HCT116 (cell line): ENCODE measurements at regions not wholly inside any gene's neighbourhood (a gene's known extent, or its start where the extent isn't known, plus 50 kb on each side); places are given as distances from the start of the nearest gene placed in this dataset.

ENCODE experiments used
- ATAC-seq: fragments of 200-7000 bp; cut with Tn5 transposase; 2 replicates; pipeline ENCODE4 v1.9.1; 2020; ENCODE audit warnings: mild to moderate bottlenecking, moderate library complexity
- BruUV-seq: library from RNA; stranded (reverse); fragments of 400-500 nt; replicated peaks from 2 replicates; lab custom pipeline; 2021; lab: Mats Ljungman, UMichigan
- CTCF ChIA-PET: fragments of 300-600 bp; sonication (Branson Sonifier 250); formaldehyde crosslinking; loops from one replicate; lab custom pipeline; 2021; ENCODE audit warnings: antibody characterized with exemption; lab: Charles Lee
- POLR2A ChIA-PET: fragments of 300-600, 350-600 bp; sonication (Branson Sonifier 250); formaldehyde crosslinking; loops from one replicate; lab custom pipeline; 2021; ENCODE audit warnings: antibody characterized with exemption; lab: Charles Lee
- RAD21 ChIA-PET, 2 experiments: fragments of 300-600 bp; sonication (Branson Sonifier 250); formaldehyde crosslinking; loops; one replicate each; lab custom pipeline; 2023; ENCODE audit warnings: low total read pairs in 2 of 2; ENCODE audit not compliant: uncharacterized antibody in 2 of 2, unreplicated experiment in 2 of 2, low non-redundant PET in 1 of 2; lab: Charles Lee
- DNase-seq: peaks from one replicate; pipeline ENCODE4 v3.0.0-alpha.2; 2010; ENCODE audit warnings: low read depth, low spot score
- H2AFZ ChIP-seq: fragments of 200-600 bp; shearing (Covaris generic), sonication (generic); 2 replicates; pipeline ENCODE4 v1.6.1; 2017; ENCODE audit warnings: low read depth, mixed run types, mixed read lengths, antibody characterized with exemption, low read length; ENCODE audit not compliant: poor library complexity, severe bottlenecking
- H3K27ac ChIP-seq: 2 replicates; pipeline ENCODE4 v1.5.1; 2012; ENCODE audit warnings: low read depth, low read length
- H3K27me3 ChIP-seq: fragments of 200-600 bp; sonication (generic); 2 replicates; pipeline ENCODE4 v1.6.1; 2016; ENCODE audit warnings: mixed run types, low read length, mixed read lengths; ENCODE audit not compliant: insufficient read depth
- H3K36me3 ChIP-seq, 2 experiments: fragments of 200-500 bp in 1 of 2; fragments of 200-600 bp in 1 of 2; sonication (Bioruptor generic) in 1 of 2; sonication (generic) in 1 of 2; 2 replicates each; pipeline versions ENCODE4 v1.5.1 to v1.6.1; 2014 to 2016; ENCODE audit warnings: low read length in 2 of 2, inconsistent platforms in 1 of 2, mixed read lengths in 1 of 2, mixed run types in 1 of 2; ENCODE audit not compliant: insufficient read depth in 2 of 2, control insufficient read depth in 1 of 2
- H3K4me1 ChIP-seq, 2 experiments: fragments of 200-600 bp in 1 of 2; sonication (generic) in 1 of 2; 2 replicates each; pipeline versions ENCODE4 v1.5.1 to v1.6.1; 2012 to 2017; ENCODE audit warnings: low read length in 2 of 2, inconsistent platforms in 1 of 2, mild to moderate bottlenecking in 1 of 2, mixed read lengths in 1 of 2, mixed run types in 1 of 2, moderate library complexity in 1 of 2; ENCODE audit not compliant: insufficient read depth in 2 of 2, control insufficient read depth in 1 of 2
- H3K4me2 ChIP-seq: fragments of 200-600 bp; sonication (generic); 2 replicates; pipeline ENCODE4 v1.6.1; 2017; ENCODE audit warnings: mixed run types, low read length, mixed read lengths
- H3K4me3 ChIP-seq, 2 experiments: fragments of 200-600 bp in 1 of 2; sonication (generic) in 1 of 2; replicated peaks in 1 of 2; 2 replicates each; pipeline ENCODE4 v1.5.1; 2011 to 2016; ENCODE audit warnings: low read length in 2 of 2, control low read depth in 1 of 2, low read depth in 1 of 2, mild to moderate bottlenecking in 1 of 2, mixed read lengths in 1 of 2, mixed run types in 1 of 2
- H3K79me2 ChIP-seq: fragments of 200-600 bp; sonication (generic); 2 replicates; pipeline ENCODE4 v1.6.1; 2017; ENCODE audit warnings: mild to moderate bottlenecking, mixed run types, low read length, moderate library complexity, mixed read lengths; ENCODE audit not compliant: insufficient read depth
- H3K9ac ChIP-seq: fragments of 200-600 bp; sonication (generic); 2 replicates; pipeline ENCODE4 v1.6.1; 2016; ENCODE audit warnings: low read length, mixed read lengths
- H3K9me2 ChIP-seq: fragments of 200-600 bp; sonication (generic), shearing (Covaris generic); 2 replicates; pipeline ENCODE4 v1.6.1; 2017; ENCODE audit warnings: mixed run types, mild to moderate bottlenecking, moderate library complexity; ENCODE audit not compliant: insufficient read depth
- H3K9me3 ChIP-seq, 2 experiments: fragments of 200-500 bp in 1 of 2; fragments of 200-600 bp in 1 of 2; sonication (Bioruptor generic) in 1 of 2; sonication (generic) in 1 of 2; 2 replicates each; pipeline ENCODE4 v1.6.1; 2014 to 2017; ENCODE audit warnings: low read length in 2 of 2, mixed read lengths in 2 of 2, inconsistent platforms in 1 of 2, low read depth in 1 of 2, mild to moderate bottlenecking in 1 of 2, mixed run types in 1 of 2, moderate library complexity in 1 of 2; ENCODE audit not compliant: control insufficient read depth in 1 of 2, insufficient read depth in 1 of 2
- H4K20me1 ChIP-seq: fragments of 200-600 bp; sonication (generic), shearing (Covaris generic); 2 replicates; pipeline ENCODE4 v1.6.1; 2017; ENCODE audit warnings: mixed run types, mild to moderate bottlenecking, moderate library complexity; ENCODE audit not compliant: insufficient read depth
- ATF3 ChIP-seq: IDR thresholded peaks from 2 replicates; pipeline ENCODE4 v1.6.1; 2012
- CEBPB ChIP-seq: IDR thresholded peaks from 2 replicates; pipeline ENCODE4 v1.6.1; 2012; ENCODE audit warnings: low read depth
- ELF1 ChIP-seq: IDR thresholded peaks from 2 replicates; pipeline ENCODE4 v1.6.1; 2012; ENCODE audit warnings: low read depth, borderline replicate concordance
- JUND ChIP-seq: IDR thresholded peaks from 2 replicates; pipeline ENCODE4 v1.6.1; 2012
- POLR2A ChIP-seq: IDR thresholded peaks from 2 replicates; pipeline ENCODE4 v1.7.0; 2011; ENCODE audit warnings: borderline replicate concordance; ENCODE audit not compliant: insufficient read depth, insufficient read length; ENCODE audit errors: extremely low read depth
- RAD21 ChIP-seq: IDR thresholded peaks from 2 replicates; pipeline ENCODE4 v1.6.1; 2012; ENCODE audit warnings: low read depth, mild to moderate bottlenecking
- REST ChIP-seq: IDR thresholded peaks from 2 replicates; pipeline ENCODE4 v1.6.1; 2012; ENCODE audit warnings: low read depth
- YY1 ChIP-seq: IDR thresholded peaks from 2 replicates; pipeline ENCODE4 v1.6.1; 2011; ENCODE audit warnings: low read length, low read depth, moderate library complexity, mild to moderate bottlenecking; ENCODE audit not compliant: insufficient replicate concordance; ENCODE audit errors: extremely low read depth
- intact Hi-C: fragments of 100-400 bp; cut with micrococcal nuclease; formaldehyde crosslinking; loops from 2 replicates; pipeline ENCODE4 v1.10.0; 2022
- TF ChIP-seq, protein P1 (sequence below), 3 experiments: fragments of 200-600 bp in 1 of 3; sonication (generic) in 1 of 3; IDR thresholded peaks in 2 of 3; conservative IDR thresholded peaks in 1 of 3; 2 replicates each; pipeline ENCODE4 v1.5.1; 2012 to 2017; ENCODE audit warnings: low read depth in 2 of 3, low read length in 2 of 3, antibody characterized with exemption in 1 of 3, borderline replicate concordance in 1 of 3, control low read depth in 1 of 3, mild to moderate bottlenecking in 1 of 3, mixed read lengths in 1 of 3, mixed run types in 1 of 3, moderate library complexity in 1 of 3; ENCODE audit not compliant: insufficient read depth in 1 of 3

DNA sequence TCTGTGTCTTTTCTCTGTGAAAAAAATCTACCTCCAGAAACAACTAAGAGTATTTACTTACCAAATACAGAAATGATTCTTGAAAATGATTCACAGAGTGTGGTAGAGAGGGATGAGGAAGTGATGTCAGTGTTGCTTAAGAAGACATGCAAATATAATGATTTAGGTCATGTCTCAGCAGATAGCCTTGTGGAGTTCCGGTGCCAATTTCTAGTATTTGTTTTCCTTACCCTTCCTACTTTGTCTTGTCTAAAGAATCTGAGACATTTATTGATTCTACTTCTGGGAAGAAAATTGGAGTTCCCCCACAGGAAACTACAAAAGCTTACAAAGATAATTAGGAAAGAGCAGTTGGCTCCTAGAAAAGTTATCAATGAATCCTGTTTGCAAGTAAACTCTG is 68.8 kb downstream of the GJA1 start:
- Histone ChIP-seq H3K27ac (no peak overlapping the region), H4K20me1 (no peaks in the 10 kb centered on the region), H3K9me2 (no peaks in the 10 kb centered on the region), H3K9me3 (no peaks in the 10 kb centered on the region), H3K27me3 (no peaks in the 10 kb centered on the region), H3K9ac (no peak overlapping the region), H3K79me2 (no peaks in the 10 kb centered on the region), H2AFZ (peak overlapping the region; percentile 81), H3K4me3 (no peak overlapping the region), H3K4me2 (no peak overlapping the region), H3K4me1 (peaks cover 3 to 5% of the 10 kb centered on the region in 2 experiments; a peak in 2 of 4 replicates), H3K36me3 (no peaks in the 10 kb centered on the region)
- POLR2A ChIA-PET = no interaction called here
- TF ChIP-seq ELF1 = no peak
- no peak for TF ChIP-seq ATF3
- no peak for TF ChIP-seq POLR2A
- TF ChIP-seq RAD21 = no peak
- TF ChIP-seq JUND = no peak
- TF ChIP-seq YY1 = no peak
- no peak for TF ChIP-seq CEBPB
- TF ChIP-seq, protein P1, sequence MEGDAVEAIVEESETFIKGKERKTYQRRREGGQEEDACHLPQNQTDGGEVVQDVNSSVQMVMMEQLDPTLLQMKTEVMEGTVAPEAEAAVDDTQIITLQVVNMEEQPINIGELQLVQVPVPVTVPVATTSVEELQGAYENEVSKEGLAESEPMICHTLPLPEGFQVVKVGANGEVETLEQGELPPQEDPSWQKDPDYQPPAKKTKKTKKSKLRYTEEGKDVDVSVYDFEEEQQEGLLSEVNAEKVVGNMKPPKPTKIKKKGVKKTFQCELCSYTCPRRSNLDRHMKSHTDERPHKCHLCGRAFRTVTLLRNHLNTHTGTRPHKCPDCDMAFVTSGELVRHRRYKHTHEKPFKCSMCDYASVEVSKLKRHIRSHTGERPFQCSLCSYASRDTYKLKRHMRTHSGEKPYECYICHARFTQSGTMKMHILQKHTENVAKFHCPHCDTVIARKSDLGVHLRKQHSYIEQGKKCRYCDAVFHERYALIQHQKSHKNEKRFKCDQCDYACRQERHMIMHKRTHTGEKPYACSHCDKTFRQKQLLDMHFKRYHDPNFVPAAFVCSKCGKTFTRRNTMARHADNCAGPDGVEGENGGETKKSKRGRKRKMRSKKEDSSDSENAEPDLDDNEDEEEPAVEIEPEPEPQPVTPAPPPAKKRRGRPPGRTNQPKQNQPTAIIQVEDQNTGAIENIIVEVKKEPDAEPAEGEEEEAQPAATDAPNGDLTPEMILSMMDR (IDR thresholded peaks at IDR 0.05 in 2 of 3, conservative IDR thresholded peaks at IDR 0.05 in 1 of 3; ENCODE audit: borderline replicate concordance in 1 of 3, insufficient read depth in 1 of 3, low read depth in 2 of 3, low read length in 2 of 3) = no peak
- TF ChIP-seq REST = no peak
- no peak for DNase-seq
- RAD21 ChIA-PET = no interaction called here
- BruUV-seq = no TSS peak
- CTCF ChIA-PET = no interaction called here
- intact Hi-C loops = no loop called here
- no peak for ATAC-seq
